Ishikawa (cell line): ENCODE measurements at regions not wholly inside any gene's neighbourhood (a gene's known extent, or its start where the extent isn't known, plus 50 kb on each side); places are given as distances from the start of the nearest gene placed in this dataset.

Experiments
- CEBPB ChIP-seq: IDR thresholded peaks from 2 replicates; pipeline ENCODE4 v1.6.1; 2012
- CREB1 ChIP-seq: IDR thresholded peaks from 2 replicates; pipeline ENCODE4 v1.6.1; 2012; ENCODE audit warnings: low read depth
- EGR1 ChIP-seq: IDR thresholded peaks from 2 replicates; pipeline ENCODE4 v1.6.1; 2012
- EP300 ChIP-seq: IDR thresholded peaks from 2 replicates; pipeline ENCODE4 v1.6.1; 2012; ENCODE audit warnings: borderline replicate concordance
- FOXM1 ChIP-seq: IDR thresholded peaks from 2 replicates; pipeline ENCODE4 v1.6.1; 2012; ENCODE audit warnings: low read depth, borderline replicate concordance
- NFIC ChIP-seq: IDR thresholded peaks from 2 replicates; pipeline ENCODE4 v1.6.1; 2012
- RAD21 ChIP-seq: IDR thresholded peaks from 2 replicates; pipeline ENCODE4 v1.6.1; 2012; ENCODE audit warnings: low read depth
- TAF1 ChIP-seq: IDR thresholded peaks from 2 replicates; pipeline ENCODE4 v1.6.1; 2012; ENCODE audit warnings: low read depth, mild to moderate bottlenecking
- TCF12 ChIP-seq: IDR thresholded peaks from 2 replicates; pipeline ENCODE4 v1.6.1; 2012; ENCODE audit warnings: low read depth
- TEAD4 ChIP-seq: IDR thresholded peaks from 2 replicates; pipeline ENCODE4 v1.6.1; 2012
- YY1 ChIP-seq: IDR thresholded peaks from 2 replicates; pipeline ENCODE4 v1.6.1; 2012; ENCODE audit warnings: low read depth
- ZBTB7A ChIP-seq: IDR thresholded peaks from 2 replicates; pipeline ENCODE4 v1.6.1; 2012; ENCODE audit warnings: low read depth
- TF ChIP-seq, protein P1 (sequence below): IDR thresholded peaks from 2 replicates; pipeline ENCODE4 v1.6.1; 2012
- TF ChIP-seq, protein P2 (sequence below): IDR thresholded peaks from 2 replicates; pipeline ENCODE4 v1.6.1; 2012; ENCODE audit warnings: low read depth, mild to moderate bottlenecking
- TF ChIP-seq, protein P3 (sequence below): IDR thresholded peaks from 2 replicates; pipeline ENCODE4 v1.6.1; 2012

DNA sequence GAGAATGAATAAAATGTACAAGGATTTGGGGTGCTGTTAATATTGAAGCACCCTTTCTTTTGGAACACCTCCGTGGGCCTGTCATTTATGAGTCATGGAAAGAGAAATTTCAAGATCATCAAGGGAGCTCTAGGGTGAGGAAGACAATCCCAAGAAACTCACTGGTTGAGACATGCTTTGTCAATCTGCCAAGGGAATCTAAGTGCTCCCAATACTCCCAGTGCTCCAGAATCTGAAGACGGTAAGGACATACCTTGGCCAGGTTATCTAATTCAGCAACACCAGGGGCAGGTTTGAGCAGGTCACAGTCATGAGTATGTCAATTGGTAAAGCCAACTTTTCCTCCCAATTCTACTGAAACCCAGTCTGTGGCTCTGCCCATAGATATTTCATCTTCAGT, 556.4 kb upstream of the CPEB2 start:
- TF ChIP-seq, protein P1, sequence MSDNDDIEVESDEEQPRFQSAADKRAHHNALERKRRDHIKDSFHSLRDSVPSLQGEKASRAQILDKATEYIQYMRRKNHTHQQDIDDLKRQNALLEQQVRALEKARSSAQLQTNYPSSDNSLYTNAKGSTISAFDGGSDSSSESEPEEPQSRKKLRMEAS: no peak
- TF ChIP-seq, protein P2, sequence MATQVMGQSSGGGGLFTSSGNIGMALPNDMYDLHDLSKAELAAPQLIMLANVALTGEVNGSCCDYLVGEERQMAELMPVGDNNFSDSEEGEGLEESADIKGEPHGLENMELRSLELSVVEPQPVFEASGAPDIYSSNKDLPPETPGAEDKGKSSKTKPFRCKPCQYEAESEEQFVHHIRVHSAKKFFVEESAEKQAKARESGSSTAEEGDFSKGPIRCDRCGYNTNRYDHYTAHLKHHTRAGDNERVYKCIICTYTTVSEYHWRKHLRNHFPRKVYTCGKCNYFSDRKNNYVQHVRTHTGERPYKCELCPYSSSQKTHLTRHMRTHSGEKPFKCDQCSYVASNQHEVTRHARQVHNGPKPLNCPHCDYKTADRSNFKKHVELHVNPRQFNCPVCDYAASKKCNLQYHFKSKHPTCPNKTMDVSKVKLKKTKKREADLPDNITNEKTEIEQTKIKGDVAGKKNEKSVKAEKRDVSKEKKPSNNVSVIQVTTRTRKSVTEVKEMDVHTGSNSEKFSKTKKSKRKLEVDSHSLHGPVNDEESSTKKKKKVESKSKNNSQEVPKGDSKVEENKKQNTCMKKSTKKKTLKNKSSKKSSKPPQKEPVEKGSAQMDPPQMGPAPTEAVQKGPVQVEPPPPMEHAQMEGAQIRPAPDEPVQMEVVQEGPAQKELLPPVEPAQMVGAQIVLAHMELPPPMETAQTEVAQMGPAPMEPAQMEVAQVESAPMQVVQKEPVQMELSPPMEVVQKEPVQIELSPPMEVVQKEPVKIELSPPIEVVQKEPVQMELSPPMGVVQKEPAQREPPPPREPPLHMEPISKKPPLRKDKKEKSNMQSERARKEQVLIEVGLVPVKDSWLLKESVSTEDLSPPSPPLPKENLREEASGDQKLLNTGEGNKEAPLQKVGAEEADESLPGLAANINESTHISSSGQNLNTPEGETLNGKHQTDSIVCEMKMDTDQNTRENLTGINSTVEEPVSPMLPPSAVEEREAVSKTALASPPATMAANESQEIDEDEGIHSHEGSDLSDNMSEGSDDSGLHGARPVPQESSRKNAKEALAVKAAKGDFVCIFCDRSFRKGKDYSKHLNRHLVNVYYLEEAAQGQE: no peak
- TF ChIP-seq FOXM1 (no peak), CEBPB (no peak), CREB1 (no peak), NFIC (no peak), YY1 (no peak), EGR1 (no peak), ZBTB7A (no peak), TCF12 (no peak), TEAD4 (no peak), RAD21 (no peak), EP300 (no peak), TAF1 (no peak)
- TF ChIP-seq, protein P3, sequence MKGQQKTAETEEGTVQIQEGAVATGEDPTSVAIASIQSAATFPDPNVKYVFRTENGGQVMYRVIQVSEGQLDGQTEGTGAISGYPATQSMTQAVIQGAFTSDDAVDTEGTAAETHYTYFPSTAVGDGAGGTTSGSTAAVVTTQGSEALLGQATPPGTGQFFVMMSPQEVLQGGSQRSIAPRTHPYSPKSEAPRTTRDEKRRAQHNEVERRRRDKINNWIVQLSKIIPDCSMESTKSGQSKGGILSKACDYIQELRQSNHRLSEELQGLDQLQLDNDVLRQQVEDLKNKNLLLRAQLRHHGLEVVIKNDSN: no peak

- no peak for TF ChIP-seq TCF12
- TF ChIP-seq, protein P2: no peak
- no peak for TF ChIP-seq TEAD4
- no peak for TF ChIP-seq CREB1
- TF ChIP-seq, protein P1: no peak
- no peak for TF ChIP-seq ZBTB7A
- TF ChIP-seq EGR1: no peak
- TF ChIP-seq EP300: no peak
- TF ChIP-seq, protein P3: no peak
- no peak for TF ChIP-seq NFIC
- no peak for TF ChIP-seq CEBPB
- TF ChIP-seq FOXM1: no peak
- no peak for TF ChIP-seq RAD21
- no peak for TF ChIP-seq TAF1
- no peak for TF ChIP-seq YY1
These were observed 556.0 kb upstream of the CPEB2 start for GRCh38 chr4:14446311-14446710.

DNA sequence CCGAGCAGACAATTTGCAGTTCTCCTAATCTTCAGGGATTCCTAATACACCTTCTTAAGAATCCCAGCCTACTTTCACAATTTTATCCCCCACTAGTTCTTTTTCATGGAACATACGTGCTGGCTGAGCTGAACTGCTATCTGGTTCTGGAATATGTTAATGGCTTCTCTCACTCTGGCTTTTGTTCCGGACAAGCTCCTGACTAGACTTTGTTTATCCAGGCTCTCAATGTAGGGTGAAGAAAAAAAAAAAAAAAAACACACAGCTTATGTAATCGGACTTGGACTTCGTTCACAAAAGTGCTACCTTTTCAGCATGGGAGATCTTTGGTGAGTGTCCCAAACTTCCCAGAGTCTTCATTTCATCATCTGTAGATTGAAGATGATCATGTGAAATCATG, 555.4 kb upstream of the CPEB2 start:
- TF ChIP-seq, protein P2: no peak
- no peak for TF ChIP-seq TCF12
- TF ChIP-seq CEBPB: no peak
- no peak for TF ChIP-seq ZBTB7A
- TF ChIP-seq, protein P1: no peak
- no peak for TF ChIP-seq TEAD4
- TF ChIP-seq CREB1: no peak

GRCh38 chr4:14449308-14449707, 553.0 kb upstream of the CPEB2 start:
- no peak for TF ChIP-seq CREB1
- no peak for TF ChIP-seq CEBPB
- no peak for TF ChIP-seq TEAD4
- no peak for TF ChIP-seq FOXM1
- no peak for TF ChIP-seq TAF1
- TF ChIP-seq, protein P1: no peak
- TF ChIP-seq TCF12: no peak
- no peak for TF ChIP-seq EGR1
- no peak for TF ChIP-seq ZBTB7A
- TF ChIP-seq, protein P2: no peak
- no peak for TF ChIP-seq YY1
- TF ChIP-seq, protein P3: no peak
- no peak for TF ChIP-seq RAD21
- TF ChIP-seq EP300: no peak
- no peak for TF ChIP-seq NFIC
